ENCODE measurements at regions not wholly inside any gene's neighbourhood (a gene's known extent, or its start where the extent isn't known, plus 50 kb on each side); places are given as distances from the start of the nearest gene placed in this dataset.
A peak's percentile ranks its signal among the peaks of the same experiment; 100 is the strongest.
"Not testable (repeated sequence)": the region's sequence is repeated elsewhere in the genome, so short reads cannot be mapped to it uniquely, and the experiment has no call there.

- H3K9me3 ChIP-seq (ENCODE audit: control insufficient read depth, low read length); H3K4me1 ChIP-seq (ENCODE audit: control insufficient read depth in 1 of 2, insufficient read depth in 2 of 2, low read length in 2 of 2); H3K27me3 ChIP-seq (ENCODE audit: control insufficient read depth in 1 of 2, insufficient read depth in 2 of 2, low read length in 1 of 2); H3K27ac ChIP-seq (ENCODE audit: low read depth in 1 of 2, low read length in 2 of 2); intact Hi-C loops (cut with DNase I); ATAC-seq (ENCODE audit: low FRiP score); H3K4me3 ChIP-seq (ENCODE audit: low read length in 2 of 2); H3K36me3 ChIP-seq (ENCODE audit: control insufficient read depth in 1 of 2, insufficient read depth in 2 of 2, low read length in 1 of 2); DNase-seq: not testable (repeated sequence)
- WGBS, 2 donors, result 93 to 97% methylated on average over 5 of the region's 6 CpGs
These were observed 290.3 kb upstream of the PLGLB1 start for GRCh38 chr2:87311896-87312441.

- ATAC-seq (ENCODE audit: low FRiP score); DNase-seq; H3K4me1 ChIP-seq (ENCODE audit: control insufficient read depth in 1 of 2, insufficient read depth in 2 of 2, low read length in 2 of 2); H3K4me3 ChIP-seq (ENCODE audit: low read length in 2 of 2); H3K36me3 ChIP-seq (ENCODE audit: control insufficient read depth in 1 of 2, insufficient read depth in 2 of 2, low read length in 1 of 2); H3K27ac ChIP-seq (ENCODE audit: low read depth in 1 of 2, low read length in 2 of 2); intact Hi-C loops (cut with DNase I); H3K9me3 ChIP-seq (ENCODE audit: control insufficient read depth, low read length); H3K27me3 ChIP-seq (ENCODE audit: control insufficient read depth in 1 of 2, insufficient read depth in 2 of 2, low read length in 1 of 2): not testable (repeated sequence)
- WGBS, 2 donors, result 85 to 100% methylated on average over 1 to 3 of the region's 3 CpGs
These were observed 293.0 kb upstream of the PLGLB1 start for GRCh38 chr2:87314622-87315021.

GRCh38 chr2:87315183-87315902 lies 293.7 kb upstream of the PLGLB1 start:
- ATAC-seq (ENCODE audit: low FRiP score); H3K36me3 ChIP-seq (ENCODE audit: control insufficient read depth in 1 of 2, insufficient read depth in 2 of 2, low read length in 1 of 2); DNase-seq; H3K27ac ChIP-seq (ENCODE audit: low read depth in 1 of 2, low read length in 2 of 2); H3K4me3 ChIP-seq (ENCODE audit: low read length in 2 of 2); intact Hi-C loops (cut with DNase I); H3K4me1 ChIP-seq (ENCODE audit: control insufficient read depth in 1 of 2, insufficient read depth in 2 of 2, low read length in 2 of 2); H3K9me3 ChIP-seq (ENCODE audit: control insufficient read depth, low read length); H3K27me3 ChIP-seq (ENCODE audit: control insufficient read depth in 1 of 2, insufficient read depth in 2 of 2, low read length in 1 of 2): not testable (repeated sequence)
- 41 to 64% methylated on average over 3 to 5 of the region's 6 CpGs for WGBS, 2 donors

- H3K27me3 ChIP-seq (ENCODE audit: control insufficient read depth in 1 of 2, insufficient read depth in 2 of 2, low read length in 1 of 2); DNase-seq; H3K4me3 ChIP-seq (ENCODE audit: low read length in 2 of 2); H3K27ac ChIP-seq (ENCODE audit: low read depth in 1 of 2, low read length in 2 of 2); ATAC-seq (ENCODE audit: low FRiP score); H3K9me3 ChIP-seq (ENCODE audit: control insufficient read depth, low read length); H3K36me3 ChIP-seq (ENCODE audit: control insufficient read depth in 1 of 2, insufficient read depth in 2 of 2, low read length in 1 of 2); H3K4me1 ChIP-seq (ENCODE audit: control insufficient read depth in 1 of 2, insufficient read depth in 2 of 2, low read length in 2 of 2); intact Hi-C loops (cut with DNase I): not testable (repeated sequence)
- WGBS, 2 donors, result no CpG with 5 or more reads among the region's 1 CpG
These were observed 295.5 kb upstream of the PLGLB1 start for GRCh38 chr2:87317193-87317592.

GRCh38 chr2:87318814-87319491 lies 297.3 kb upstream of the PLGLB1 start:
- H3K27ac ChIP-seq (ENCODE audit: low read depth in 1 of 2, low read length in 2 of 2); H3K4me3 ChIP-seq (ENCODE audit: low read length in 2 of 2); H3K27me3 ChIP-seq (ENCODE audit: control insufficient read depth in 1 of 2, insufficient read depth in 2 of 2, low read length in 1 of 2); H3K4me1 ChIP-seq (ENCODE audit: control insufficient read depth in 1 of 2, insufficient read depth in 2 of 2, low read length in 2 of 2); intact Hi-C loops (cut with DNase I); H3K9me3 ChIP-seq (ENCODE audit: control insufficient read depth, low read length); DNase-seq; ATAC-seq (ENCODE audit: low FRiP score); H3K36me3 ChIP-seq (ENCODE audit: control insufficient read depth in 1 of 2, insufficient read depth in 2 of 2, low read length in 1 of 2): not testable (repeated sequence)
- WGBS, 2 donors, result 31 to 34% methylated on average over 1 of the region's 2 CpGs

GRCh38 chr2:87319705-87320104 lies 298.1 kb upstream of the PLGLB1 start:
- H3K4me1 ChIP-seq (ENCODE audit: control insufficient read depth in 1 of 2, insufficient read depth in 2 of 2, low read length in 2 of 2); H3K4me3 ChIP-seq (ENCODE audit: low read length in 2 of 2); intact Hi-C loops (cut with DNase I); H3K27ac ChIP-seq (ENCODE audit: low read depth in 1 of 2, low read length in 2 of 2); DNase-seq; H3K9me3 ChIP-seq (ENCODE audit: control insufficient read depth, low read length); H3K36me3 ChIP-seq (ENCODE audit: control insufficient read depth in 1 of 2, insufficient read depth in 2 of 2, low read length in 1 of 2); H3K27me3 ChIP-seq (ENCODE audit: control insufficient read depth in 1 of 2, insufficient read depth in 2 of 2, low read length in 1 of 2): not testable (repeated sequence)
- ATAC-seq (ENCODE audit: low FRiP score), result peak; percentile 42
- WGBS, 2 donors, result 99 to 100% methylated on average over 2 of the region's 2 CpGs

- intact Hi-C loops (cut with DNase I); H3K9me3 ChIP-seq (ENCODE audit: control insufficient read depth, low read length); ATAC-seq (ENCODE audit: low FRiP score); H3K27ac ChIP-seq (ENCODE audit: low read depth in 1 of 2, low read length in 2 of 2); H3K36me3 ChIP-seq (ENCODE audit: control insufficient read depth in 1 of 2, insufficient read depth in 2 of 2, low read length in 1 of 2); H3K4me1 ChIP-seq (ENCODE audit: control insufficient read depth in 1 of 2, insufficient read depth in 2 of 2, low read length in 2 of 2); H3K4me3 ChIP-seq (ENCODE audit: low read length in 2 of 2); H3K27me3 ChIP-seq (ENCODE audit: control insufficient read depth in 1 of 2, insufficient read depth in 2 of 2, low read length in 1 of 2); DNase-seq: not testable (repeated sequence)
- 71 to 81% methylated on average over 6 to 8 of the region's 9 CpGs for WGBS, 2 donors
These were observed 299.6 kb upstream of the PLGLB1 start for GRCh38 chr2:87321201-87321600.

GRCh38 chr2:87324335-87325041 lies 302.8 kb upstream of the PLGLB1 start:
- ATAC-seq (ENCODE audit: low FRiP score); H3K4me3 ChIP-seq (ENCODE audit: low read length in 2 of 2); H3K4me1 ChIP-seq (ENCODE audit: control insufficient read depth in 1 of 2, insufficient read depth in 2 of 2, low read length in 2 of 2); H3K9me3 ChIP-seq (ENCODE audit: control insufficient read depth, low read length); H3K27ac ChIP-seq (ENCODE audit: low read depth in 1 of 2, low read length in 2 of 2); intact Hi-C loops (cut with DNase I); DNase-seq; H3K36me3 ChIP-seq (ENCODE audit: control insufficient read depth in 1 of 2, insufficient read depth in 2 of 2, low read length in 1 of 2); H3K27me3 ChIP-seq (ENCODE audit: control insufficient read depth in 1 of 2, insufficient read depth in 2 of 2, low read length in 1 of 2): not testable (repeated sequence)
- WGBS, 2 donors, result 70 to 76% methylated on average over 3 to 5 of the region's 6 CpGs

All from aorta (tissue), 5 donors.